Cardiac fibroblast (primary cell): ENCODE measurements at regions not wholly inside any gene's neighbourhood (a gene's known extent, or its start where the extent isn't known, plus 50 kb on each side); places are given as distances from the start of the nearest gene placed in this dataset.
A peak's percentile ranks its signal among the peaks of the same experiment; 100 is the strongest.

Experiments used
- DNase-seq, 2 donors: peaks; one replicate each; pipeline versions ENCODE4 v3.0.0 to v3.0.0-alpha.2; 2010; ENCODE audit warnings: low read depth in 2 of 2
- H3K4me3 ChIP-seq, 2 donors: replicated peaks in 1 of 2; 1 replicate in 1 of 2; 2 replicates in 1 of 2; pipeline ENCODE4 v1.5.1; 2011; ENCODE audit warnings: low read depth in 2 of 2, low read length in 2 of 2, mild to moderate bottlenecking in 2 of 2, moderate library complexity in 1 of 2
- CTCF ChIP-seq: IDR thresholded peaks from one replicate; pipeline ENCODE4 v1.5.1; 2011; ENCODE audit warnings: low read depth, mild to moderate bottlenecking, low read length, inconsistent platforms

GRCh38 chr4:148574911-148575310 lies 132.7 kb upstream of the NR3C2 start:
- no peak overlapping the region for H3K4me3 ChIP-seq
- TF ChIP-seq CTCF: no peak
- no peak for DNase-seq

DNA sequence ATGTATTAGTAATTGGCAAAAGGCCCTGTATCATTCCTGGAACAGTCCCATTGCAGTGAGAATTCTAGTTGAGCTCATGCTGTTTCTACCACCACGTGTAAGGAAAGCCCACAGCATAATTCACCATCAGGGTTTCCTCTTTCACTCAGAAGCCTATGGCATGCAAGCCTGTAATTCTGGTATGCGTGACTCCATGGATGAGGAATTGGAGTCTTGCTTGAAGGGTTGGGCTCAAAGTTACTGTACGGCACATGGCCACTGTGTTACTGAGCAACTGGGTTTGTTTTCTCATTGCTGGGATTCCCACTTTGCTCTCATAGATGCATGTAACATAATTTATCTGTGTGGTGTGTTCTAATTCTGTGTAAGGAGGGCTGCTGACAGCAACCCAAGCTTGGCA lies 132.3 kb upstream of the NR3C2 start:
- DNase-seq: peak in 1 of 2 donors; percentile 42
- no peak for TF ChIP-seq CTCF
- no peak overlapping the region for H3K4me3 ChIP-seq

DNA sequence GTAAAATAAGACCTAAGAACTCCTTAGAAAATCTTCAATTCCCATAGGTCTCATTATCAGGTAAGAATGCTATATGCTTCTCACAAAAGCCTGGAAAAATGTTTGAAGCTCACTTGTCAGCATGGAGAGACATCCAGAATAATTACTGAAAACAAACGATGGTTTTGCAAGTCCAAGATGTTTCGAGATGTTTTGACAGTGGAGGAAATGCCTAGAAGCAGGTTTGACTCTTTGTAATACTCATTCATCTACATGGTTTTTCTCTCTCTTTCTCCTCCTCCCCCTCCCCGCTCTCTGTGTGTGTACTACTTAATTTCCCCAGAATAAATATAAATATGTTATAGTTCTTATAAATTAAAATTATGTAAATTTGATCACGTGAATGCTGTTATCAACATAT lies 131.9 kb upstream of the NR3C2 start:
- no peak for TF ChIP-seq CTCF
- no peak overlapping the region for H3K4me3 ChIP-seq
- DNase-seq: no peak

GRCh38 chr4:148573296-148573695 lies 131.1 kb upstream of the NR3C2 start:
- TF ChIP-seq CTCF: no peak
- DNase-seq: no peak
- H3K4me3 ChIP-seq: no peak overlapping the region

- DNase-seq: no peak
- H3K4me3 ChIP-seq: no peak overlapping the region
- no peak for TF ChIP-seq CTCF
Measured at GRCh38 chr4:148565801-148566200, 123.6 kb upstream of the NR3C2 start.

- no peak for TF ChIP-seq CTCF
- H3K4me3 ChIP-seq: no peak overlapping the region
- DNase-seq: no peak
Measured at GRCh38 chr4:148563684-148564083, 121.5 kb upstream of the NR3C2 start.

GRCh38 chr4:148561467-148561866 lies 119.3 kb upstream of the NR3C2 start:
- TF ChIP-seq CTCF: no peak
- no peak overlapping the region for H3K4me3 ChIP-seq
- DNase-seq: no peak
